ENCODE measurements at regions not wholly inside any gene's neighbourhood (a gene's known extent, or its start where the extent isn't known, plus 50 kb on each side); places are given as distances from the start of the nearest gene placed in this dataset.

DNA sequence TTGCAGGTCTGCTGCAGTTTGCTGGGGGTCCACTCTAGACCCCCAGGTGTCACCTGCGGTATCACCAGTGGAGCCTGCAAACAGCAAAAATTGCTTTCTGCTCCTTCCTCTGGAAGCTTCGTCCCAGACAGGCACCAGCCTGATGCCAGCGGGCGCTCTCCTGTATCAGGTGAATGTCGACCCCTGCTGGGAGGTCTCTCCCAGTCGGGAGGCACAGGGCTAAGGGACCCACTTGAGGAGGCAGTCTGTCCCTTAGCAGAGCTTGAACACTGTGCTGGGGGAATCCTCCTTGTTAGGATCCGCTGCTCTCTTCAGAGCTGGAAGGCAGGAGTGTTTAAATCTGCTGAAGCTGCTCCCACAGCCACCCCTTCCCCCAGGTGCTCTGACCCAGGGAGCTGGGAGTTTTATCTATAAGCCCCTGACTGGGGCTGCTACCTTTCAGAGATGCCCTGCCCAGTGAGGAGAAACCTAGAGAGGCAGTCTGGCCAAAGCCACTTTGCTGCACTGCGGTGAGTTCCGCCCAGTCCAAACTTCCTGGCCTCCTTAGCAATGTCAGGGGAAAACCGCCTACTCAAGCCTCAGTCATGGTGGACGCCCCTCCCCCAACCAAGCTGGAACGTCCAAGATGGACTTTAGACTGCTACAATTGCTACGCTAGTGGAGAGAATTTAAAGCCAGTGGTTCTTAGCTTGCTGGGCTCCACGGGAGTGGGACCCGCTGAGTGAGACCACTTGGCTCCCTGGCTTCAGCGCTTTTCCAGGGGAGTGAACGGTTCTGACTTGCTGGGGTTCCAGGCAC lies 652.5 kb downstream of the KCNJ3 start:
- TF ChIP-seq CTCF (IDR thresholded peaks at IDR 0.05) (no peak), POLR2A (IDR thresholded peaks at IDR 0.05) (no peak), EP300 (IDR thresholded peaks at IDR 0.05) (no peak)
